ENCODE measurements at regions not wholly inside any gene's neighbourhood (a gene's known extent, or its start where the extent isn't known, plus 50 kb on each side); places are given as distances from the start of the nearest gene placed in this dataset.
A peak's percentile ranks its signal among the peaks of the same experiment; 100 is the strongest.

GRCh38 chr9:86648156-86648827, 294.1 kb upstream of the TUT7 start:
- FAIRE-seq (no peak), DNase-seq (no peak)
- H3K36me3 ChIP-seq (ENCODE audit: control insufficient read depth in 3 of 3, insufficient read depth in 2 of 3, low read depth in 1 of 3, low read length in 3 of 3) = no peaks in the 10 kb centered on the region
- H3K27ac ChIP-seq (ENCODE audit: low read depth in 1 of 3, low read length in 2 of 3) = no peak overlapping the region
- no peak overlapping the region for H3K4me3 ChIP-seq (ENCODE audit: low read depth in 1 of 3, low read length in 3 of 3)
- H3K4me1 ChIP-seq (ENCODE audit: control insufficient read depth in 3 of 3, insufficient read depth in 2 of 3, low read depth in 1 of 3, low read length in 2 of 3) = peaks cover 0 to 6% (median 0%) of the 10 kb centered on the region in 3 donors
- 95 to 96% (median 95%) methylated on average over 4 of the region's 4 CpGs for WGBS, 3 donors
- no peaks in the 10 kb centered on the region for H3K9me3 ChIP-seq (ENCODE audit: control insufficient read depth in 2 of 2, insufficient read depth in 1 of 2, low read depth in 1 of 2, low read length in 1 of 2)
- no peaks in the 10 kb centered on the region for H3K27me3 ChIP-seq (ENCODE audit: control insufficient read depth in 3 of 3, insufficient read depth in 3 of 3, low read length in 3 of 3)

GRCh38 chr9:86645303-86645702, 291.1 kb upstream of the TUT7 start:
- FAIRE-seq (no peak), DNase-seq (no peak)
- H3K36me3 ChIP-seq (ENCODE audit: control insufficient read depth in 3 of 3, insufficient read depth in 2 of 3, low read depth in 1 of 3, low read length in 3 of 3) = no peaks in the 10 kb centered on the region
- H3K4me3 ChIP-seq (ENCODE audit: low read depth in 1 of 3, low read length in 3 of 3) = no peak overlapping the region
- no peaks in the 10 kb centered on the region for H3K9me3 ChIP-seq (ENCODE audit: control insufficient read depth in 2 of 2, insufficient read depth in 1 of 2, low read depth in 1 of 2, low read length in 1 of 2)
- H3K27me3 ChIP-seq (ENCODE audit: control insufficient read depth in 3 of 3, insufficient read depth in 3 of 3, low read length in 3 of 3) = no peaks in the 10 kb centered on the region
- peaks cover 0 to 2% (median 0%) of the 10 kb centered on the region in 3 donors for H3K4me1 ChIP-seq (ENCODE audit: control insufficient read depth in 3 of 3, insufficient read depth in 2 of 3, low read depth in 1 of 3, low read length in 2 of 3)
- 93 to 95% (median 94%) methylated on average over 18 to 21 of the region's 21 CpGs for WGBS, 3 donors
- no peak overlapping the region for H3K27ac ChIP-seq (ENCODE audit: low read depth in 1 of 3, low read length in 2 of 3)

DNA sequence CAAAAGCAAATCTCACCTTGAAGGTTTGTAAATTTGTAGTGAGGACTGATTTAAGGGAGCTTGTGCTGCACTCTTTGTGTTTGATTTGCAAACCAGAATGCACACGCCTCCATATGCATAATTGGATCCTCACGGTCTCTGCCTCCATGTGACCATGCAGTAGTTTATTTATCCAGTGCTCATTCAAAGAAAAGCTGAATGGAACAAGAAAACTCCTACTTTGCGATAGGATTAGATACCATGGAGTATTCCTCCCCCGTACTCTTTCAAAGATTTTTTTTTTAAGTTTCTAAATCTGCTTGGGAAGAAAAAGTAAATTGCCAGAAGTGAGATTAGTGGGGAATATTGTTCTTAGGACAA, 290.4 kb upstream of the TUT7 start:
- H3K27ac ChIP-seq (ENCODE audit: low read depth in 1 of 3, low read length in 2 of 3) = no peak overlapping the region
- no peak for FAIRE-seq
- peaks cover 0 to 9% (median 0%) of the 10 kb centered on the region in 3 donors for H3K4me1 ChIP-seq (ENCODE audit: control insufficient read depth in 3 of 3, insufficient read depth in 2 of 3, low read depth in 1 of 3, low read length in 2 of 3)
- WGBS, 3 donors = 84 to 88% (median 87%) methylated on average over 4 of the region's 4 CpGs
- H3K4me3 ChIP-seq (ENCODE audit: low read depth in 1 of 3, low read length in 3 of 3) = no peak overlapping the region
- H3K9me3 ChIP-seq (ENCODE audit: control insufficient read depth in 2 of 2, insufficient read depth in 1 of 2, low read depth in 1 of 2, low read length in 1 of 2) = no peaks in the 10 kb centered on the region
- H3K27me3 ChIP-seq (ENCODE audit: control insufficient read depth in 3 of 3, insufficient read depth in 3 of 3, low read length in 3 of 3) = no peaks in the 10 kb centered on the region
- no peak for DNase-seq
- no peaks in the 10 kb centered on the region for H3K36me3 ChIP-seq (ENCODE audit: control insufficient read depth in 3 of 3, insufficient read depth in 2 of 3, low read depth in 1 of 3, low read length in 3 of 3)

DNA sequence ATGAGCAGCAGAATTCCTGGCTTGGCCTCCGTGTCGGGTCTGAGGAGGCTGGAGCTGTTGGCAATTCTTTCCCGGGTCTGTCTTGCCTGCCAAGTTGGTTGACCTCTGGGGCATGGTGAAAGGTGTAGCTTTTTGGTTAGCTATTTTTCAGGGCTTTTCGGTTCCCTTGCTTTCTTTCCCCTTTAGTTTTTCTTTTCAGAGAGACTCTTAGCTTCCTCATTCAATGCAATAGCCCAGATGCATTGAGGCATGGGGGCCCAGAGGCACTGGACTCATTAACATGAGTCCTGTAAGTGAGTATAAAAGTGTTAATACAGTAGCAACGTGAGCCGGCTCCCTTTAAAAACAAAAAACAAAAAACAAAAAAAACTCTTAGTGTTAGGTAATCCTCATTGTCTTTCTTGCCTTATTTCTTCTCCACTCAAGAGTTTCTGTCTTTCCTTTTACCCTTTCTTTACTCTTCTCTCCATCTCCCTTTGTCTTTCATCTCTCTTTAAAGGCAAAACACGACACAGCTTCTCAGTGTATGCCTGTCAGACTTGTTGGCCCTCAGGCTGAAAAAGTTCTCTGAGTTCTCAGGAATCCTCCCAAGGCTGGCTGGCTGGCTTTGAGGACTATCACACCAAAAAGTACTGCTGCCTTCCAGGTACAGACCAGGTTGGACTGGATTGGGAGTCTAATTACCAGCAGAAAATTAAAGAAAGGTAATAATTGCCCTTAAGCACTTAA, 289.9 kb upstream of the TUT7 start:
- Histone ChIP-seq H3K27ac (ENCODE audit: low read depth in 1 of 3, low read length in 2 of 3) (no peak overlapping the region), H3K4me3 (ENCODE audit: low read depth in 1 of 3, low read length in 3 of 3) (no peak overlapping the region), H3K36me3 (ENCODE audit: control insufficient read depth in 3 of 3, insufficient read depth in 2 of 3, low read depth in 1 of 3, low read length in 3 of 3) (no peaks in the 10 kb centered on the region), H3K27me3 (ENCODE audit: control insufficient read depth in 3 of 3, insufficient read depth in 3 of 3, low read length in 3 of 3) (no peaks in the 10 kb centered on the region), H3K9me3 (ENCODE audit: control insufficient read depth in 2 of 2, insufficient read depth in 1 of 2, low read depth in 1 of 2, low read length in 1 of 2) (no peaks in the 10 kb centered on the region), H3K4me1 (ENCODE audit: control insufficient read depth in 3 of 3, insufficient read depth in 2 of 3, low read depth in 1 of 3, low read length in 2 of 3) (peaks cover 0 to 9% (median 0%) of the 10 kb centered on the region in 3 donors)
- FAIRE-seq = no peak
- no peak for DNase-seq
- WGBS, 3 donors = 84 to 91% (median 87%) methylated on average over 7 of the region's 7 CpGs

GRCh38 chr9:86642721-86643120, 288.5 kb upstream of the TUT7 start:
- FAIRE-seq (no peak), DNase-seq (no peak)
- Histone ChIP-seq H3K4me3 (ENCODE audit: low read depth in 1 of 3, low read length in 3 of 3) (no peak overlapping the region), H3K27ac (ENCODE audit: low read depth in 1 of 3, low read length in 2 of 3) (no peak overlapping the region), H3K36me3 (ENCODE audit: control insufficient read depth in 3 of 3, insufficient read depth in 2 of 3, low read depth in 1 of 3, low read length in 3 of 3) (no peaks in the 10 kb centered on the region), H3K9me3 (ENCODE audit: control insufficient read depth in 2 of 2, insufficient read depth in 1 of 2, low read depth in 1 of 2, low read length in 1 of 2) (no peaks in the 10 kb centered on the region), H3K4me1 (ENCODE audit: control insufficient read depth in 3 of 3, insufficient read depth in 2 of 3, low read depth in 1 of 3, low read length in 2 of 3) (peaks cover 0 to 9% (median 0%) of the 10 kb centered on the region in 3 donors), H3K27me3 (ENCODE audit: control insufficient read depth in 3 of 3, insufficient read depth in 3 of 3, low read length in 3 of 3) (no peaks in the 10 kb centered on the region)
- 93 to 96% (median 95%) methylated on average over 5 of the region's 5 CpGs for WGBS, 3 donors

DNA sequence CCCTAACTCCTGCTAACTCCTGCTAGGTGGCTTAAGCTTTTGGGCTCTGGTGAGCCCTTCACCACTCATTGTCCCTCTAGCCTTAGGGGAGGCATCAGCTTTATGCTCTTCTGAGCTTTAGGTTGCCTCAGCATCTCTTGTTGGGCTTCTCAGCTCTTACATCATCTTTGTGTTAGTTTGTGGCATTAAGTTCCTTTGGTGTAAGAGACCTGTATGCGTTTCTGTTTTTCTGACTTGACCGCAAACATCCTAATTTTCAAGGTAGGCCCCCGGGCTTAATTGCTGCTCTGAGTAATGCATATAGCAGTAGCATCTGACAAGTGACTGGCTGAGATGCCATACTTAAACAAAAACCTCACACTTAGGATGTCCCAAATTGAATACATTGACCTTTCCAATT, 287.8 kb upstream of the TUT7 start:
- Histone ChIP-seq H3K36me3 (ENCODE audit: control insufficient read depth in 3 of 3, insufficient read depth in 2 of 3, low read depth in 1 of 3, low read length in 3 of 3) (no peaks in the 10 kb centered on the region), H3K27ac (ENCODE audit: low read depth in 1 of 3, low read length in 2 of 3) (no peak overlapping the region), H3K9me3 (ENCODE audit: control insufficient read depth in 2 of 2, insufficient read depth in 1 of 2, low read depth in 1 of 2, low read length in 1 of 2) (no peaks in the 10 kb centered on the region), H3K4me1 (ENCODE audit: control insufficient read depth in 3 of 3, insufficient read depth in 2 of 3, low read depth in 1 of 3, low read length in 2 of 3) (peaks cover 0 to 9% (median 0%) of the 10 kb centered on the region in 3 donors), H3K27me3 (ENCODE audit: control insufficient read depth in 3 of 3, insufficient read depth in 3 of 3, low read length in 3 of 3) (no peaks in the 10 kb centered on the region), H3K4me3 (ENCODE audit: low read depth in 1 of 3, low read length in 3 of 3) (no peak overlapping the region)
- DNase-seq (no peak), FAIRE-seq (no peak)
- WGBS, 3 donors = 87 to 88% (median 88%) methylated on average over 3 of the region's 3 CpGs

GRCh38 chr9:86639899-86640379, 285.7 kb upstream of the TUT7 start:
- Histone ChIP-seq H3K27ac (ENCODE audit: low read depth in 1 of 3, low read length in 2 of 3) (no peak overlapping the region), H3K9me3 (ENCODE audit: control insufficient read depth in 2 of 2, insufficient read depth in 1 of 2, low read depth in 1 of 2, low read length in 1 of 2) (no peaks in the 10 kb centered on the region), H3K4me1 (ENCODE audit: control insufficient read depth in 3 of 3, insufficient read depth in 2 of 3, low read depth in 1 of 3, low read length in 2 of 3) (peaks cover 0 to 9% (median 0%) of the 10 kb centered on the region in 3 donors), H3K36me3 (ENCODE audit: control insufficient read depth in 3 of 3, insufficient read depth in 2 of 3, low read depth in 1 of 3, low read length in 3 of 3) (no peaks in the 10 kb centered on the region), H3K27me3 (ENCODE audit: control insufficient read depth in 3 of 3, insufficient read depth in 3 of 3, low read length in 3 of 3) (peaks cover 0 to 2% (median 0%) of the 10 kb centered on the region in 3 donors), H3K4me3 (ENCODE audit: low read depth in 1 of 3, low read length in 3 of 3) (no peak overlapping the region)
- WGBS, 3 donors = 48 to 68% (median 55%) methylated on average over 5 of the region's 5 CpGs
- FAIRE-seq (no peak), DNase-seq (peak; percentile 5 to 38)

GRCh38 chr9:86639287-86639686, 285.1 kb upstream of the TUT7 start:
- Histone ChIP-seq H3K9me3 (ENCODE audit: control insufficient read depth in 2 of 2, insufficient read depth in 1 of 2, low read depth in 1 of 2, low read length in 1 of 2) (peaks cover 0 to 6% of the 10 kb centered on the region in 2 donors), H3K36me3 (ENCODE audit: control insufficient read depth in 3 of 3, insufficient read depth in 2 of 3, low read depth in 1 of 3, low read length in 3 of 3) (no peaks in the 10 kb centered on the region), H3K4me1 (ENCODE audit: control insufficient read depth in 3 of 3, insufficient read depth in 2 of 3, low read depth in 1 of 3, low read length in 2 of 3) (peaks cover 0 to 9% (median 0%) of the 10 kb centered on the region in 3 donors), H3K27ac (ENCODE audit: low read depth in 1 of 3, low read length in 2 of 3) (no peak overlapping the region), H3K27me3 (ENCODE audit: control insufficient read depth in 3 of 3, insufficient read depth in 3 of 3, low read length in 3 of 3) (peaks cover 0 to 2% (median under 1%) of the 10 kb centered on the region in 3 donors), H3K4me3 (ENCODE audit: low read depth in 1 of 3, low read length in 3 of 3) (no peak overlapping the region)
- 97 to 99% (median 98%) methylated on average over 2 of the region's 2 CpGs for WGBS, 3 donors
- FAIRE-seq (no peak), DNase-seq (no peak)

Measured in small intestine (tissue), 7 donors.